ENCODE measurements at regions not wholly inside any gene's neighbourhood (a gene's known extent, or its start where the extent isn't known, plus 50 kb on each side); places are given as distances from the start of the nearest gene placed in this dataset.

- TF ChIP-seq ETS1 (IDR thresholded peaks at IDR 0.05), result no peak
- no peak for TF ChIP-seq REST (IDR thresholded peaks at IDR 0.05; ENCODE audit: unreplicated experiment)
- no peak for TF ChIP-seq CTCF (conservative IDR thresholded peaks at IDR 0.05; ENCODE audit: low read depth in 2 of 2)
- no peak for TF ChIP-seq STAT1 (IDR thresholded peaks at IDR 0.05; ENCODE audit: unreplicated experiment)
- no peak for TF ChIP-seq POLR2AphosphoS5 (IDR thresholded peaks at IDR 0.05; ENCODE audit: low read depth)
- TF ChIP-seq EZH2phosphoT487 (IDR thresholded peaks at IDR 0.05; ENCODE audit: unreplicated experiment), result no peak
- no peak for TF ChIP-seq CREB1 (CRISPR knock-in tag; IDR thresholded peaks at IDR 0.05; ENCODE audit: low read depth)
Observed at GRCh38 chr3:145857956-145858355, 303.0 kb downstream of the PLOD2 start.
